Mucosa of rectum (tissue), 2 donors: ENCODE measurements at regions not wholly inside any gene's neighbourhood (a gene's known extent, or its start where the extent isn't known, plus 50 kb on each side); places are given as distances from the start of the nearest gene placed in this dataset.
"Not testable (repeated sequence)": the region's sequence is repeated elsewhere in the genome, so short reads cannot be mapped to it uniquely, and the experiment has no call there.

Source experiments
- H3K27ac ChIP-seq, 2 donors: one replicate each; pipeline ENCODE4 v1.7.0; 2013; ENCODE audit warnings: inconsistent platforms in 2 of 2, low read depth in 2 of 2, low read length in 2 of 2
- H3K27me3 ChIP-seq, 2 donors: one replicate each; pipeline ENCODE4 v1.7.0; 2013; ENCODE audit warnings: low read length in 2 of 2; ENCODE audit not compliant: control insufficient read depth in 2 of 2, insufficient read depth in 2 of 2
- H3K36me3 ChIP-seq, 2 donors: one replicate each; pipeline ENCODE4 v1.7.0; 2013; ENCODE audit warnings: low read length in 2 of 2; ENCODE audit not compliant: control insufficient read depth in 2 of 2, insufficient read depth in 2 of 2
- H3K4me1 ChIP-seq, 2 donors: one replicate each; pipeline ENCODE4 v1.7.0; 2013; ENCODE audit warnings: low read length in 2 of 2, mild to moderate bottlenecking in 1 of 2; ENCODE audit not compliant: control insufficient read depth in 2 of 2, insufficient read depth in 2 of 2
- H3K4me3 ChIP-seq, 2 donors: one replicate each; pipeline ENCODE4 v1.7.0; 2013; ENCODE audit warnings: low read length in 2 of 2
- H3K9ac ChIP-seq, 2 donors: one replicate each; pipeline ENCODE4 v1.7.0; 2013; ENCODE audit warnings: low read length in 2 of 2, low read depth in 1 of 2, mild to moderate bottlenecking in 1 of 2
- H3K9me3 ChIP-seq, 2 donors: one replicate each; pipeline ENCODE4 v1.7.0; 2013; ENCODE audit warnings: low read length in 2 of 2; ENCODE audit not compliant: control insufficient read depth in 2 of 2
- donor health status: healthy.
- donor health status: Normal muscosa, but diverticular disease.

DNA sequence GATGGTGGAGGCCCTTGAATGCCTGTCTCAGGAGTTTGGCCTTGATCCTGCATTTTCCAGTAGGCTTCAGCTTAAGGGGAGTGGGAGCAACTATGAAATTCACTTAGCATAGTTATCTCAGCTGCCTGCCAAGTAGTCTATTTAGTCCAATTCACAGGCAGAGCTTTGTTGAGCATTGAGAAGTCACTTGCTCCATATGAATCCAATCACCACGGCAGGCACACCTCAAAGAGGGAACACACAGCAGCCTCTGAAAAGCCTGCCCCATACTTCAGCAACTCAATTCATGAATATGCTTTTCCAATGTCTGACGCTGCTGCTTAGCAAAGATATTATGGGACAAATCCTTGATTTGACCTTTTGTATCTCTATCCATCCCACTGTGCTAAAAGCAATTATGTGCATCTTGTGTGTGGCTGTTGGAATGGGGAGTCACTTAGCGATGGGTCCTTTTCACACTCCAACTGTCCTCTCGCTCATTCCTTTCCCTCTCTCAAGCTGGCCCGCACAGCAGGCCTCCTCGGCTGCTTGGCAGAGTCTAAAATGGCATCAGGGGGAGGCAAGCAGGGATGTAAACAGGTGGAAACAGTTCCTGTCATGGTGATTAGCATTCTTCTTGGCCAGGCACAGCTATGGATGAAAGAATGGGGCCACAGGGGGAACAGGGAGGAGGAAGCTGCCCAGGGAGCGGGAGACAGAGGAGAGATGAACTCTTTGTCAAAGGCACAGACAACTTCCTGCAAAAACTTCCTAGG, 56.0 kb upstream of the LRPPRC start:
- H3K27me3 ChIP-seq, result no peaks in the 10 kb centered on the region
- H3K4me1 ChIP-seq, result no peaks in the 10 kb centered on the region
- H3K9ac ChIP-seq, result no peak overlapping the region
- no peak overlapping the region for H3K4me3 ChIP-seq
- H3K27ac ChIP-seq, result no peak overlapping the region
- no peaks in the 10 kb centered on the region for H3K36me3 ChIP-seq
- H3K9me3 ChIP-seq, result no peaks in the 10 kb centered on the region

DNA sequence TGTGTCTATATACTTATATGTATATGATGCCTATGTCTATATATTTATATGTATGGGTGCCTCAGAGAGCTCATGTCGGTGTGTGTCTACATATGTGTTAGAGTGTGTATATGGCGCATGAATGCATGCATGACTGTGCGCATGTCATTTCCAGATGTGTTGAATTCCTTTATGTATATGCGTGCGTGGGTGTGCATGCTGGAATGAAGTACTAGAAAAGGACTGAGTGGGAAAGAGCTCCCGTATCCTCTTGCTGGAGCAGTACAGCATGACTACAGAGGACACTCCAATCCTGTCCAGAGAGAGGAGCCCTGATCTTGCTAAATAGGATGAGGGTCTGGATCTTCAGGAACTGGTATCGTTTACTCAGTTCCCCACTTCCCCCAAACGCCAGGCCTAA, 56.8 kb upstream of the LRPPRC start:
- Histone ChIP-seq H3K27ac (no peak overlapping the region), H3K4me1 (no peaks in the 10 kb centered on the region), H3K36me3 (no peaks in the 10 kb centered on the region), H3K9ac (no peak overlapping the region), H3K9me3 (no peaks in the 10 kb centered on the region), H3K27me3 (no peaks in the 10 kb centered on the region), H3K4me3 (no peak overlapping the region)

DNA sequence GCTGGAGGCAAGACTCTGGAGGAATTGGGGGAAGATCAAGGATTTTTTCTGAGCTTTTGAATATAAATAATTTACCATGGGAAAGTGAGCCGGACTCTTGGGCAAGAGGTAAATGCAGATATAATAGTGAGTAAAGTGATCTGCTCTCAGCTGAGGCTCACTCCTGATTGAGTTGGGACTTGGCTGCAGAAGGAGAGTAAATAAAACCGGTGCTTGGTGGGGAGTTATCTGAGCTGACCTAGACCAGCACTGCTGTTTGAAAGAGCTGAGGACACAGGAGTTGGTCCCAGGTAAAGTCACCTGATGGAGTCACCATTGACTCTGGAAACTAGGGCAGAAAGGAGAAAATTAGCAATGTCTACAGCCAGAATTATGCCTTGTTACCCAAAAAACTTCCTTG, 57.3 kb upstream of the LRPPRC start:
- Histone ChIP-seq H3K36me3 (no peaks in the 10 kb centered on the region), H3K4me3 (no peak overlapping the region), H3K27me3 (no peaks in the 10 kb centered on the region), H3K4me1 (no peaks in the 10 kb centered on the region), H3K27ac (no peak overlapping the region), H3K9me3 (no peaks in the 10 kb centered on the region), H3K9ac (no peak overlapping the region)

DNA sequence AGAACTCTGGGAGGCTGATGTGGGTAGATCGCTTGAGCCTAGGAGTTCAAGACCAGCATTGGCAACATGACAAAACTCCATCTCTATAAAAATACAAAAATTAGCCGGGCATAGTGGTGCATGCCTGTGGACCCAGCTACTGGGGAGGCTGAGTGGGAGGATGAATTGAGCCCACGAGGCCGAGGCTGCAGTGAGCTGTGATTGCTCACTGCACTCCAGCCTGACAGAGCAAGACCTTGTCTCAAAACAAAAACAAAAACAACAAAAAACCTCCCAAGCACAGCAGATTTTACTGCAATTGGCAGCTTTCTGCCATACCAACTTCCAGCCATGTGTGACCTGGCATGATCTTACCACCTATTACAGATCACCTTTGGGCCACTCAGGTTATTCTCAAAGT, 57.7 kb upstream of the LRPPRC start:
- Histone ChIP-seq H3K27ac (no peak overlapping the region), H3K9ac (no peak overlapping the region), H3K4me3 (no peak overlapping the region), H3K27me3 (no peaks in the 10 kb centered on the region), H3K4me1 (no peaks in the 10 kb centered on the region), H3K9me3 (no peaks in the 10 kb centered on the region), H3K36me3 (no peaks in the 10 kb centered on the region)

DNA sequence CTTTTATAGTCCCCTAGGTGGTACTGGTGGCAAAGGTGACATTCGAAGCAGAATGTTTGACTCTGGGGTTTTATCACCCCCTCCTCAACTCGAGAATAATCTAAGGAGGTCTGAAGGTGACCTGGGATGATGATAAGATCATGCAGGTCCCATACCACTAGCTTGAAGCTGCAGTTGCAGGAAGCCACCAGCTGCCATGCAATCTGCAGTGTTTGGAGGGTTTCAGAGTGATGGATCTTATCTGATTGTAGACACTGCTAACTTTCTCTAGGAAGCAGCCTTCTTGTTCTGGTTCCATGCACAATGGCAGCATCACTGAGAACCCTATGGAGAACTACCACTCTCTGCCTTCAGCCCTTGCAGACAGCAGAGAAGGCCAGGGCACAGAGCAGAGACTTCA, 59.4 kb upstream of the LRPPRC start:
- Histone ChIP-seq H3K27ac (no peak overlapping the region), H3K27me3 (no peaks in the 10 kb centered on the region), H3K9me3 (no peaks in the 10 kb centered on the region), H3K4me1 (no peaks in the 10 kb centered on the region), H3K36me3 (no peaks in the 10 kb centered on the region), H3K4me3 (no peak overlapping the region), H3K9ac (no peak overlapping the region)

DNA sequence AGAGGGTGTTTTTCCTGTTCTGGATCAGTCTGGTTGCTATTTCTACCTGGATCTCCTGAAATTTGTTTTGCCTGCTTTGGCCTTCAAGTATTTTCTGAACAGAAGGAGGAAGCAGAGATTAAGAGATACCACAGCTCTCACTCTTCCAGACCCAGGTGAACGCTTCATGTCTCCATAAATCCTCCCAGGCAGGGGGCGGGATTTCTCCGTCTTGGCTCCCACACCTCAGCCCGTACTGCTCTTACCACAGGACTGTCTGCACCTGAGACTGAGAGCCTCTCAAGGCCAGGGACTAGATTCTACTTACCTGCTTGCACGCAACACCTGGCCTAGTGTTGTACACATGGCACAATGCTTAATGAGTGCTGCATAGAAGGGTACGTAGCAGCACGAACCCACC, 59.9 kb upstream of the LRPPRC start:
- Histone ChIP-seq H3K36me3 (no peaks in the 10 kb centered on the region), H3K9ac (no peak overlapping the region), H3K4me3 (no peak overlapping the region), H3K27me3 (no peaks in the 10 kb centered on the region), H3K27ac (no peak overlapping the region), H3K4me1 (no peaks in the 10 kb centered on the region), H3K9me3 (no peaks in the 10 kb centered on the region)

DNA sequence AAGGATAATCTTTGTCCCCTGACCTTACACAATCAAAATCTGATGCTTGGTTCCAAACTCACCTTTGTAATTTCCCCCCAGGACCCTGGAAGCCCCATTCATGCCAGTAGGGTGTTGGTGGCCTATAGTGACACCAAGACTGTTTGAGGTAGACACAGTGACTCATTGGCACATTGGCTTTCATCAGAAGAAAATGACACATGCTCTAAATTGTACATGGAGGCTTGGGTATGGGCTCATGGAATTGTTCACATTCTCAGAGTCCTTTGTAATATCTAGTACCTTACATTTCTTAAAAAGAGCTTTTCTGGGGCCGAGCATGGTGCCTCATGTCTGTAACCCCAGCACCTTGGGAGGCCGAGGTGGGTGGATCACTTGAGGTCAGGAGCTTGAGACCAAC, 61.2 kb upstream of the LRPPRC start:
- no peak overlapping the region for H3K9ac ChIP-seq
- H3K4me3 ChIP-seq, result no peak overlapping the region
- no peaks in the 10 kb centered on the region for H3K9me3 ChIP-seq
- no peaks in the 10 kb centered on the region for H3K27me3 ChIP-seq
- H3K4me1 ChIP-seq, result no peaks in the 10 kb centered on the region
- no peaks in the 10 kb centered on the region for H3K36me3 ChIP-seq
- no peak overlapping the region for H3K27ac ChIP-seq

DNA sequence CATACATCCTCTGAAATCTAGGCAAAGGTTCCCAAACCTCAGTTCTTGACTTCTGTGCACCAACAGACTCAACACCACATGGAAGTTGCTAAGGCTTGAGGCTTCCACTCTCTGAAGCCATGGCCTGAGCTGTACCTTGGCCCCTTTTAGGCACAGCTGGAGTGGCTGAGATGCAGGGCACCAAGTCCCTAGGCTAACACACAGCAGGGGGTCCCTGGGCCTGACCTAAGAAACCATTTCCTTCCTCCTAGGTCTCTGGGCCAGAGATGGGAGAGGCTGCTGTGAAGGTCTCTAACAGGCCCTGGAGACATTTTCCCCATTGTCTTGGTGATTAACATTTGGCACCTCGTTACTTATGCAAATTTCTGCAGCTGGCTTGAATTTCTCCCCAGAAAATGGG, 64.5 kb upstream of the LRPPRC start:
- not testable (repeated sequence) for H3K27me3 ChIP-seq, H3K4me3 ChIP-seq, H3K36me3 ChIP-seq, H3K4me1 ChIP-seq, H3K9me3 ChIP-seq, H3K9ac ChIP-seq, H3K27ac ChIP-seq

DNA sequence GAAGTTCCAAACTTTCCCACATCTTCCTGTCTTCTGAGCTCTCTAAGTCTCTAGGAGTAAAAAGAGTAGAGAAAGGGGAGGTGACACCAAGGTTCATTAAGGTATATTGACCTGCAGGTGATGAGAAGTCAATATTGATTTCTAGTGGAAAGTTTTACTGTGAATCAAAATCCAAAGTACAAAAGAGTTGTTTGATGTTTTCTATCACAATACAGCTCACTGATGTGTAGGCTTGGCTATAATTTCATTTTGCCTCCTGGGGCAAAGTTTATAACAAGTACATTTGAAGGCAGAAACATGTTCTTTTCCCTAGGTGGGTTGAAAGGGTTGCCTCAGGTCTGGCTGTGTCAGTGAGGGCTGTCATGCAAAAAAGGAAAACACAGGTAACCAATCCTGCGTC, 65.2 kb upstream of the LRPPRC start:
- Histone ChIP-seq H3K4me1 (no peaks in the 10 kb centered on the region), H3K36me3 (no peaks in the 10 kb centered on the region), H3K9me3 (no peaks in the 10 kb centered on the region), H3K4me3 (no peak overlapping the region), H3K27ac (no peak overlapping the region), H3K9ac (no peak overlapping the region), H3K27me3 (no peaks in the 10 kb centered on the region)

DNA sequence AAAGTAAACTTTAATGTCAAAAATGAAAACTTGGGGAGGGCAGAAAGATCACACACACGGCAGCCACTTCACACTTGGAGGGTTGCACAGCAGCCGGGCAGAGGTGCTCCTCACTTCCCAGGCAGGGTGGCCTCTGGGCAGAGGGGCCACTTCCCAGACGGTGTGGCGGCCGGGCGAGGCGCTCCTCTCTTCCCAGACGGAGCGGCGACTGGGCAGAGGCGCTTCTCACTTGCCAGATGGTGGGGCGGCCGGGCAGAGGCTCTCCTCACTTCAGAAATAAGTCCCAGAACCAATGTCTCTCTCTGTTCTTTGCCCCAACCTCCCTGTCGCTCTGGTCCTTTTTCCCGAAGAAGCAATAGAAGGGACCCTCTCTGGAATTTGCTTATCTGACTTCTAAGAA, 65.7 kb upstream of the LRPPRC start:
- Histone ChIP-seq H3K4me1 (no peaks in the 10 kb centered on the region), H3K9ac (no peak overlapping the region), H3K4me3 (no peak overlapping the region), H3K9me3 (no peaks in the 10 kb centered on the region), H3K36me3 (no peaks in the 10 kb centered on the region), H3K27ac (no peak overlapping the region), H3K27me3 (no peaks in the 10 kb centered on the region)

DNA sequence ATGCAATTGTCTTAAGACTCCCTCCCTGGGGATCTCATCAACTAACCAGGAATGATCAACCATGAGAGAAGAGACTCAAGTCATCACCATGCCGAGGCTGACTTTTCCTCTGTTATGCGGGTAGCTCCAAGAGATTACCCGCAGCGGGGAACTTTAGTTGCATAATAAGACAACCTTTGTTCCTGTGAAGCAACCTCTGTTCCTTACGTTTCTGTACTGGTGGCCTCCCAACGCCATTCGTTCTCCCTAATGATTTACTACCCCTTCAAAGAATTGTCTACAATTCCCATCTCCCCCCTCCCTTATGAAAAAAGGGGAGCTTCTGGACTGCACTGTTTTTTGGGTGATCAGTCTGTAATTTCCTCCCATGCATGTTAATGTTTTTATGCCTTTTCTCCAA, 66.1 kb upstream of the LRPPRC start:
- Histone ChIP-seq H3K27ac (no peak overlapping the region), H3K9ac (no peak overlapping the region)

More for the DNA sequence above, 66.1 kb upstream of the LRPPRC start:
- Histone ChIP-seq H3K4me3 (no peak overlapping the region), H3K27me3 (no peaks in the 10 kb centered on the region), H3K4me1 (no peaks in the 10 kb centered on the region), H3K36me3 (no peaks in the 10 kb centered on the region), H3K9me3 (no peaks in the 10 kb centered on the region)
